Smooth muscle cell (in vitro differentiated cells): ENCODE measurements at regions not wholly inside any gene's neighbourhood (a gene's known extent, or its start where the extent isn't known, plus 50 kb on each side); places are given as distances from the start of the nearest gene placed in this dataset.

Source experiments
- DNase-seq: peaks from one replicate; lab custom pipeline; 2025; ENCODE audit not compliant: unreplicated experiment; lab: John Stamatoyannopoulos, UW
- H2AFZ ChIP-seq: fragments of 200-600 bp; sonication (generic); 2 replicates; pipeline ENCODE4 v1.6.0; 2016; ENCODE audit warnings: antibody characterized with exemption, low read depth, mild to moderate bottlenecking
- H3F3A ChIP-seq: fragments of 200-600 bp; sonication (generic); 2 replicates; pipeline ENCODE4 v1.6.0; 2017; ENCODE audit warnings: antibody characterized with exemption, low read depth
- H3K27ac ChIP-seq: fragments of 200-600 bp; sonication (generic); 2 replicates; pipeline ENCODE4 v1.5.1; 2016; ENCODE audit warnings: low read depth, mild to moderate bottlenecking
- H3K27me3 ChIP-seq: fragments of 200-600 bp; sonication (generic); 2 replicates; pipeline ENCODE4 v1.6.1; 2016; ENCODE audit warnings: low read depth, mild to moderate bottlenecking
- H3K36me3 ChIP-seq: fragments of 200-600 bp; sonication (generic); 2 replicates; pipeline ENCODE4 v1.5.1; 2016; ENCODE audit warnings: low read depth
- H3K4me1 ChIP-seq: fragments of 200-600 bp; sonication (generic); 2 replicates; pipeline ENCODE4 v1.5.1; 2016; ENCODE audit warnings: low read depth
- H3K4me2 ChIP-seq: fragments of 200-600 bp; sonication (generic); 2 replicates; pipeline ENCODE4 v1.6.0; 2016; ENCODE audit warnings: mild to moderate bottlenecking
- H3K4me3 ChIP-seq: fragments of 200-600 bp; sonication (generic); 2 replicates; pipeline ENCODE4 v1.5.1; 2016; ENCODE audit warnings: mild to moderate bottlenecking
- H3K79me2 ChIP-seq: fragments of 200-600 bp; sonication (generic); 2 replicates; pipeline ENCODE4 v1.6.0; 2016; ENCODE audit warnings: low read depth, mild to moderate bottlenecking
- H3K9ac ChIP-seq: fragments of 200-600 bp; sonication (generic); 2 replicates; pipeline ENCODE4 v1.6.0; 2016; ENCODE audit warnings: low read depth
- H3K9me3 ChIP-seq: fragments of 200-600 bp; sonication (generic); replicated peaks from 2 replicates; pipeline ENCODE4 v1.5.1; 2016; ENCODE audit warnings: low read depth
- H4K20me1 ChIP-seq: fragments of 200-600 bp; sonication (generic); 2 replicates; pipeline ENCODE4 v1.6.0; 2016; ENCODE audit warnings: low read depth
- WGBS: methylation state at CpG from one replicate; pipeline ENCODE4 v1.1.7; 2016; ENCODE audit warnings: low lambda C conversion rate; 5-methylcytosine and 5-hydroxymethylcytosine counted together
- TF ChIP-seq, protein P1 (sequence below): fragments of 200-600 bp; sonication (generic); IDR thresholded peaks from 2 replicates; pipeline ENCODE4 v1.5.1; 2017; ENCODE audit warnings: borderline replicate concordance, mild to moderate bottlenecking, antibody characterized with exemption; ENCODE audit not compliant: insufficient read depth, poor library complexity, severe bottlenecking

GRCh38 chr10:10952800-10953199 lies 64.9 kb upstream of the CELF2 start:
- 65% methylated on average over 3 of the region's 3 CpGs for WGBS
- Histone ChIP-seq H3F3A (no peaks in the 10 kb centered on the region), H2AFZ (no peak overlapping the region), H3K36me3 (no peaks in the 10 kb centered on the region), H4K20me1 (no peaks in the 10 kb centered on the region), H3K9ac (no peak overlapping the region), H3K4me1 (no peaks in the 10 kb centered on the region), H3K4me2 (no peak overlapping the region), H3K27me3 (peaks cover 31% of the 10 kb centered on the region), H3K79me2 (no peaks in the 10 kb centered on the region), H3K27ac (no peak overlapping the region), H3K4me3 (no peak overlapping the region), H3K9me3 (no peaks in the 10 kb centered on the region)
- TF ChIP-seq, protein P1, sequence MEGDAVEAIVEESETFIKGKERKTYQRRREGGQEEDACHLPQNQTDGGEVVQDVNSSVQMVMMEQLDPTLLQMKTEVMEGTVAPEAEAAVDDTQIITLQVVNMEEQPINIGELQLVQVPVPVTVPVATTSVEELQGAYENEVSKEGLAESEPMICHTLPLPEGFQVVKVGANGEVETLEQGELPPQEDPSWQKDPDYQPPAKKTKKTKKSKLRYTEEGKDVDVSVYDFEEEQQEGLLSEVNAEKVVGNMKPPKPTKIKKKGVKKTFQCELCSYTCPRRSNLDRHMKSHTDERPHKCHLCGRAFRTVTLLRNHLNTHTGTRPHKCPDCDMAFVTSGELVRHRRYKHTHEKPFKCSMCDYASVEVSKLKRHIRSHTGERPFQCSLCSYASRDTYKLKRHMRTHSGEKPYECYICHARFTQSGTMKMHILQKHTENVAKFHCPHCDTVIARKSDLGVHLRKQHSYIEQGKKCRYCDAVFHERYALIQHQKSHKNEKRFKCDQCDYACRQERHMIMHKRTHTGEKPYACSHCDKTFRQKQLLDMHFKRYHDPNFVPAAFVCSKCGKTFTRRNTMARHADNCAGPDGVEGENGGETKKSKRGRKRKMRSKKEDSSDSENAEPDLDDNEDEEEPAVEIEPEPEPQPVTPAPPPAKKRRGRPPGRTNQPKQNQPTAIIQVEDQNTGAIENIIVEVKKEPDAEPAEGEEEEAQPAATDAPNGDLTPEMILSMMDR = no peak
- no peak for DNase-seq

DNA sequence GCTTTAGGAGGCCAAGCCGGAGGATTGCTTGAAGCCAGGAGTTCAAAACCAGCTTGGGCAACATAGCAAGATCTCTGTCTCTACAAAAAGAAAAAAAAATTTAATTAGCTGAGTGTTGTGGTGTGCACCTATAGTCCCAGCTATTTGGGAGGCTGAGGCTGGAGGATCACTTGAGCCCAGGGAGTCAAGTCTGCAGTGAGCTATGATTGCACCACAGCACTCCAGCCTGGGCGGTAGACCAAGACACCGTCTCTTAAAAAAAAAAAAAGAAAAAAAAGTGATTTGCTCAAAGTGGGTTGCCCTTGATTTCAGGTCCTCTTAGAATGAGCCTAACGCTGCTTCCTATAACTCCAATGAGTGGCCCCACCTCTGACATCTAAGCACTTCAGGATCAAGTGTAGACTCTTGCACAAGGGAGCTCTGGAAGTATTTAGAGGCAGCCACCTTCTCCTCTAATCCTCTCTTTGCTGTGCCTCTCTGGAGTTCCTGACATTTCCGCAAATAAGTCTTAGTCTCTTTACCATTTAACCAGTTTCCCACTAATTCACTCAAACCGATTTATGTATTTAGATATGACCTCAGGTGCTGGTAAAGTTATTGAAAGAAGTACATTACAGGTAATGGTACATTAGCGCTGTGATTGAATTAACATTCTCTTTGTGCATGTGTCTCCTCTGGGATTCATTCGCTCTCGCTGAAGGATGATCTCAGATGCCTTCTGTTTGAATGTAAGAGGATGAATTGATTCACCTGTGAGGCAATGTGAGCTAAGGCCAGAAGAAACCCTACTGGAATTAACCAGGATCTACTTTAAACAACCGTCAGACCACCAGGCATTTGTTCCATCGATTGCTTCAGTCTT lies 60.8 kb upstream of the CELF2 start:
- Histone ChIP-seq H3K27me3 (peaks cover 35% of the 10 kb centered on the region), H3K79me2 (no peaks in the 10 kb centered on the region), H3K27ac (no peak overlapping the region), H3K9ac (no peak overlapping the region), H3K36me3 (no peaks in the 10 kb centered on the region), H3K4me3 (no peak overlapping the region), H3K9me3 (no peaks in the 10 kb centered on the region), H3F3A (no peaks in the 10 kb centered on the region), H4K20me1 (no peaks in the 10 kb centered on the region), H3K4me1 (no peaks in the 10 kb centered on the region), H2AFZ (no peak overlapping the region), H3K4me2 (no peak overlapping the region)
- no peak for DNase-seq
- TF ChIP-seq, protein P1 = no peak
- 96% methylated on average over 11 of the region's 11 CpGs for WGBS

DNA sequence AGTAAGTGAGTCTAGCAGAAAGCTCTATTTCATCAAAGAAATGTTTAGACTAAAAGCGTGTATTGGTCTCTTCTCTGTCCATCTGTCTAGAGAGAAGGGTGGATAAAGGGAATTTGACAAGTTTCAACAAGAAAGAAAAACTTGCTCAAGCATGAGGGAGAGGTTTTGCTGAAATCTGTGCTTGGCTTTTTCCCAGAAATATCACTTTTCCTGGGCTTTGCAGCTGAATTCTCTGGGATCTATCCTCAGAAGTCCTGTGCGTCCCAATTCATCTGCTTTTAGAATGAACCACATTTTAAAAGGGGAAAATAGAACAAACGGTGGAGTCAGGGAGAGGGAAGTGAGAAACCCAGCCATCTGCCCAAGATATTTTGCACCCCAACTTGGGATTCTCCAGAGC lies 59.6 kb upstream of the CELF2 start:
- Histone ChIP-seq H3K9ac (no peak overlapping the region), H3K27ac (no peak overlapping the region), H3K9me3 (no peaks in the 10 kb centered on the region), H3K4me2 (no peak overlapping the region), H3K4me3 (no peak overlapping the region), H3K4me1 (no peaks in the 10 kb centered on the region), H4K20me1 (no peaks in the 10 kb centered on the region), H3K36me3 (no peaks in the 10 kb centered on the region), H3K27me3 (peaks cover 33% of the 10 kb centered on the region), H2AFZ (no peak overlapping the region), H3F3A (no peaks in the 10 kb centered on the region), H3K79me2 (no peaks in the 10 kb centered on the region)
- TF ChIP-seq, protein P1 = no peak
- no peak for DNase-seq
- WGBS = 93% methylated on average over 3 of the region's 3 CpGs

DNA sequence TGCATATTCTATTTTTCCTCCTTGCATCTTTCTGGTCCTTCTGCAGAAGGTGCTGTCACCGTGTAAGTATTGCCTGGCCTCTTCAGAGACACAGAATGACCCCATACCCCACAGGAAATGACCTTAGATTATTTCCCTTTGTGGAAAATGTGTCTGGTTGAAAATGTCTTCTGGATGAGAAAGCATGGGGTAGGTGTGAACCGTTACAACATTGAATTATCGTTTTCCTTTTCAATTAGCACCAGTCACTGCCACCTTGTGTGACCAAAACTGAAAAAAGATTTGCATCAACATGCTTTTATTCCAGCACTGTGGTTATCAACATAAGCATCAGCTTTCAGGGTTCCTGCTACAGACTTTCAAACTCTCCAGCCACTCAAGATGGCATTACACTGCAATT lies 58.0 kb upstream of the CELF2 start:
- H3K9me3 ChIP-seq = no peaks in the 10 kb centered on the region
- no peaks in the 10 kb centered on the region for H3K4me1 ChIP-seq
- no peak for DNase-seq
- H3K27me3 ChIP-seq = peaks cover 23% of the 10 kb centered on the region
- H3F3A ChIP-seq = no peaks in the 10 kb centered on the region
- no peaks in the 10 kb centered on the region for H3K79me2 ChIP-seq
- no peak overlapping the region for H3K4me3 ChIP-seq
- H3K27ac ChIP-seq = no peak overlapping the region
- 90% methylated on average over 3 of the region's 3 CpGs for WGBS
- no peak overlapping the region for H2AFZ ChIP-seq
- no peak overlapping the region for H3K9ac ChIP-seq
- H4K20me1 ChIP-seq = no peaks in the 10 kb centered on the region
- TF ChIP-seq, protein P1 = no peak
- H3K4me2 ChIP-seq = no peak overlapping the region
- H3K36me3 ChIP-seq = no peaks in the 10 kb centered on the region
